ENCODE measurements at regions not wholly inside any gene's neighbourhood (a gene's known extent, or its start where the extent isn't known, plus 50 kb on each side); places are given as distances from the start of the nearest gene placed in this dataset.

DNA sequence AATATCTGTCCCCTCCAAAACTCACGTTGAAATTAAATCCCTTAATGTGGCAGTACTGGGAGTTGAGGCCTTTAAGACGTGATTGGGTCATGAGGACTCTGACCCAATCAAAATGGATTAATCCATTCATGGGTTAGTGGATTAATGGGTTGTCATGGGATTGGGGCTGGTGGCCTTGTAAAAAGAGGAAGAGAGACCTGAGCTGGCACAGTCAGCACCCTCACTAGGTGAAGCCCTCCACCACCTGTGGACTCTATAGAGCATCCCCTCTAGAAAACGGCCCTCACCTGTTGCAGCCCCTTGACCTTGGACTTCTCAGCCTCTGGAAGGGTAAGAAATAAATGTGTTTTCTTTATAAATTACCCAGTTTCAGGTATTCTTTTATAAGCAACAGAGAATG is 53.0 kb downstream of the SPRING1 start:
- TF ChIP-seq, protein P1, sequence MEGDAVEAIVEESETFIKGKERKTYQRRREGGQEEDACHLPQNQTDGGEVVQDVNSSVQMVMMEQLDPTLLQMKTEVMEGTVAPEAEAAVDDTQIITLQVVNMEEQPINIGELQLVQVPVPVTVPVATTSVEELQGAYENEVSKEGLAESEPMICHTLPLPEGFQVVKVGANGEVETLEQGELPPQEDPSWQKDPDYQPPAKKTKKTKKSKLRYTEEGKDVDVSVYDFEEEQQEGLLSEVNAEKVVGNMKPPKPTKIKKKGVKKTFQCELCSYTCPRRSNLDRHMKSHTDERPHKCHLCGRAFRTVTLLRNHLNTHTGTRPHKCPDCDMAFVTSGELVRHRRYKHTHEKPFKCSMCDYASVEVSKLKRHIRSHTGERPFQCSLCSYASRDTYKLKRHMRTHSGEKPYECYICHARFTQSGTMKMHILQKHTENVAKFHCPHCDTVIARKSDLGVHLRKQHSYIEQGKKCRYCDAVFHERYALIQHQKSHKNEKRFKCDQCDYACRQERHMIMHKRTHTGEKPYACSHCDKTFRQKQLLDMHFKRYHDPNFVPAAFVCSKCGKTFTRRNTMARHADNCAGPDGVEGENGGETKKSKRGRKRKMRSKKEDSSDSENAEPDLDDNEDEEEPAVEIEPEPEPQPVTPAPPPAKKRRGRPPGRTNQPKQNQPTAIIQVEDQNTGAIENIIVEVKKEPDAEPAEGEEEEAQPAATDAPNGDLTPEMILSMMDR (conservative IDR thresholded peaks at IDR 0.05 in 1 of 2, IDR thresholded peaks at IDR 0.05 in 1 of 2; ENCODE audit: extremely low read depth in 1 of 2, insufficient read depth in 1 of 2, low read depth in 1 of 2, low read length in 2 of 2) = no peak
- TF ChIP-seq EZH2 (IDR thresholded peaks at IDR 0.05; ENCODE audit: borderline replicate concordance, low read length) = no peak
